B cell (primary cell): ENCODE measurements at regions not wholly inside any gene's neighbourhood (a gene's known extent, or its start where the extent isn't known, plus 50 kb on each side); places are given as distances from the start of the nearest gene placed in this dataset.

Experiments used
- ATAC-seq: fragments of 200-7000 bp; cut with Tn5 transposase; one replicate; pipeline ENCODE4 v1.10.0; 2021; ENCODE audit warnings: low read depth, mild to moderate bottlenecking, moderate number of reproducible peaks, moderate library complexity
- CTCF ChIA-PET: fragments of 350-600 bp; sonication (Branson Sonifier 250); formaldehyde crosslinking; loops from one replicate; lab custom pipeline; 2021; ENCODE audit warnings: antibody characterized with exemption, inconsistent platforms; lab: Charles Lee
- POLR2A ChIA-PET: fragments of 350-600 bp; sonication (Branson Sonifier 250); formaldehyde crosslinking; loops from one replicate; lab custom pipeline; 2021; ENCODE audit warnings: antibody characterized with exemption; lab: Charles Lee
- DNase-seq: peaks from one replicate; pipeline ENCODE4 v3.0.0; 2013
- H2AFZ ChIP-seq: 2 replicates; pipeline ENCODE4 v1.6.1; 2012; ENCODE audit warnings: mild to moderate bottlenecking, low read depth, low read length; ENCODE audit not compliant: insufficient read depth, poor library complexity, severe bottlenecking
- H3K27ac ChIP-seq, 2 donors: 1 replicate in 1 of 2; 2 replicates in 1 of 2; pipeline ENCODE4 v1.5.1; 2012 to 2013; ENCODE audit warnings: low read length in 2 of 2, mild to moderate bottlenecking in 2 of 2, moderate library complexity in 1 of 2
- H3K27me3 ChIP-seq, 4 experiments: fragments of 200-600 bp in 1 of 4; sonication (generic) in 1 of 4; replicated peaks in 1 of 4; 1 replicate in 2 of 4; 2 replicates in 2 of 4; pipeline versions ENCODE4 v1.6.1 to v1.7.0; 2013 to 2016; ENCODE audit warnings: low read length in 3 of 4, mild to moderate bottlenecking in 2 of 4, mixed read lengths in 1 of 4, moderate library complexity in 1 of 4; ENCODE audit not compliant: insufficient read depth in 4 of 4, control insufficient read depth in 3 of 4; ENCODE audit errors: control extremely low read depth in 1 of 4
- H3K36me3 ChIP-seq, 2 experiments: replicated peaks in 1 of 2; 1 replicate in 1 of 2; 2 replicates in 1 of 2; pipeline versions ENCODE4 v1.6.1 to v1.7.1; 2013; ENCODE audit warnings: low read length in 1 of 2; ENCODE audit not compliant: insufficient read depth in 2 of 2, control insufficient read depth in 1 of 2; ENCODE audit errors: control extremely low read depth in 1 of 2, extremely low read depth in 1 of 2
- H3K4me1 ChIP-seq, 2 donors: fragments of 200-600 bp in 1 of 2; sonication (generic) in 1 of 2; 1 replicate in 1 of 2; 2 replicates in 1 of 2; pipeline versions ENCODE4 v1.5.1 to v1.6.1; 2013 to 2017; ENCODE audit warnings: low read length in 2 of 2; ENCODE audit not compliant: control insufficient read depth in 2 of 2, insufficient read depth in 2 of 2
- H3K4me2 ChIP-seq: replicated peaks from 2 replicates; pipeline ENCODE3; 2012; ENCODE audit warnings: mild to moderate bottlenecking, low read depth, low read length; ENCODE audit not compliant: poor library complexity, severe bottlenecking
- H3K4me3 ChIP-seq, 5 experiments: fragments of 200-600 bp in 1 of 5; sonication (generic) in 1 of 5; 1 replicate in 3 of 5; 2 replicates in 2 of 5; pipeline versions ENCODE4 v1.5.1 to v1.7.0; 2011 to 2016; ENCODE audit warnings: low read length in 4 of 5, mild to moderate bottlenecking in 4 of 5, low read depth in 2 of 5, control low read depth in 1 of 5, moderate library complexity in 1 of 5; ENCODE audit not compliant: insufficient read depth in 1 of 5; ENCODE audit errors: control extremely low read depth in 1 of 5, extremely low read depth in 1 of 5
- H3K79me2 ChIP-seq: fragments of 200-600 bp; sonication (generic); one replicate; pipeline ENCODE4 v1.6.0; 2016; ENCODE audit warnings: low read length; ENCODE audit not compliant: control insufficient read depth, insufficient read depth
- H3K9ac ChIP-seq: fragments of 200-600 bp; sonication (generic); 2 replicates; pipeline ENCODE4 v1.6.1; 2017; ENCODE audit warnings: mild to moderate bottlenecking, low read length, moderate library complexity
- H3K9me3 ChIP-seq, 3 donors: one replicate each; pipeline versions ENCODE4 v1.6.1 to v1.7.1; 2013; ENCODE audit warnings: low read length in 2 of 3; ENCODE audit not compliant: control insufficient read depth in 2 of 3, insufficient read depth in 1 of 3; ENCODE audit errors: control extremely low read depth in 1 of 3
- H4K20me1 ChIP-seq: 2 replicates; pipeline ENCODE4 v1.6.0; 2012; ENCODE audit warnings: mild to moderate bottlenecking, low read length; ENCODE audit not compliant: insufficient read depth, control insufficient read depth, poor library complexity, severe bottlenecking
- H3K27ac Mint-ChIP-seq: one replicate; pipeline ENCODE4 v1.8.0; 2021; ENCODE audit warnings: mixed read lengths
- H3K27me3 Mint-ChIP-seq: one replicate; pipeline ENCODE4 v1.8.0; 2021; ENCODE audit warnings: mixed read lengths
- H3K4me1 Mint-ChIP-seq: one replicate; pipeline ENCODE4 v1.8.0; 2021; ENCODE audit warnings: mixed read lengths
- H3K4me3 Mint-ChIP-seq: one replicate; pipeline ENCODE4 v1.8.0; 2021; ENCODE audit warnings: mixed read lengths
- H3K9me3 Mint-ChIP-seq: one replicate; pipeline ENCODE4 v1.8.0; 2022; ENCODE audit warnings: mixed read lengths; ENCODE audit not compliant: insufficient read depth
- CTCF ChIP-seq: fragments of 200-600 bp; IDR thresholded peaks from one replicate; pipeline ENCODE4 v1.8.0; 2022; ENCODE audit warnings: antibody characterized with exemption, mild to moderate bottlenecking
- EZH2 ChIP-seq: IDR thresholded peaks from 2 replicates; pipeline ENCODE4 v1.6.1; 2012; ENCODE audit warnings: borderline replicate concordance, low read depth, mild to moderate bottlenecking, moderate library complexity, low read length; ENCODE audit not compliant: insufficient read depth, poor library complexity, severe bottlenecking
- WGBS: methylation state at CpG from one replicate; pipeline ENCODE4 v1.1.5; 2013; ENCODE audit warnings: missing lambda C conversion rate; ENCODE audit not compliant: insufficient coverage; 5-methylcytosine and 5-hydroxymethylcytosine counted together
- intact Hi-C: fragments of 100-400 bp; cut with micrococcal nuclease; formaldehyde crosslinking; loops from one replicate; pipeline ENCODE4 v1.10.0; 2022

GRCh38 chr9:28032268-28032590 is 458.9 kb upstream of the C9orf72 start:
- H3K27ac ChIP-seq: no peak overlapping the region
- no peak overlapping the region for H2AFZ ChIP-seq
- H3K4me3 ChIP-seq: no peak overlapping the region
- H4K20me1 ChIP-seq: no peaks in the 10 kb centered on the region
- no peak for DNase-seq
- no peaks in the 10 kb centered on the region for H3K4me1 ChIP-seq
- no peaks in the 10 kb centered on the region for H3K27me3 ChIP-seq
- Mint-ChIP-seq H3K4me1 (no peaks in the 10 kb centered on the region), H3K4me3 (no peak overlapping the region), H3K27me3 (no peaks in the 10 kb centered on the region), H3K9me3 (no peaks in the 10 kb centered on the region), H3K27ac (no peak overlapping the region)
- H3K79me2 ChIP-seq: no peaks in the 10 kb centered on the region
- TF ChIP-seq EZH2 (no peak), CTCF (no peak)
- H3K36me3 ChIP-seq: no peaks in the 10 kb centered on the region
- H3K9me3 ChIP-seq: no peaks in the 10 kb centered on the region
- no peak for ATAC-seq
- no peak overlapping the region for H3K9ac ChIP-seq
- POLR2A ChIA-PET: no interaction called here
- WGBS: no CpG with 5 or more reads among the region's 2 CpGs
- CTCF ChIA-PET: no interaction called here
- no peak overlapping the region for H3K4me2 ChIP-seq
- intact Hi-C loops: no loop called here

- no peaks in the 10 kb centered on the region for H3K27me3 ChIP-seq
- Mint-ChIP-seq H3K4me3 (no peak overlapping the region), H3K27me3 (no peaks in the 10 kb centered on the region), H3K27ac (no peak overlapping the region), H3K4me1 (no peaks in the 10 kb centered on the region), H3K9me3 (no peaks in the 10 kb centered on the region)
- intact Hi-C loops: no loop called here
- TF ChIP-seq EZH2: no peak
- no peak for TF ChIP-seq CTCF
- H3K4me2 ChIP-seq: no peak overlapping the region
- H2AFZ ChIP-seq: no peak overlapping the region
- CTCF ChIA-PET: no interaction called here
- H4K20me1 ChIP-seq: no peaks in the 10 kb centered on the region
- H3K27ac ChIP-seq: no peak overlapping the region
- H3K4me1 ChIP-seq: no peaks in the 10 kb centered on the region
- POLR2A ChIA-PET: no interaction called here
- ATAC-seq (no peak), DNase-seq (no peak)
- WGBS: 50% methylated on average over 2 of the region's 6 CpGs
- no peaks in the 10 kb centered on the region for H3K9me3 ChIP-seq
- no peaks in the 10 kb centered on the region for H3K36me3 ChIP-seq
- H3K4me3 ChIP-seq: no peak overlapping the region
- no peak overlapping the region for H3K9ac ChIP-seq
- H3K79me2 ChIP-seq: no peaks in the 10 kb centered on the region
Observed at GRCh38 chr9:28034242-28034641, 461.0 kb upstream of the C9orf72 start.
